GM21360 (cell line): ENCODE measurements at regions not wholly inside any gene's neighbourhood (a gene's known extent, or its start where the extent isn't known, plus 50 kb on each side); places are given as distances from the start of the nearest gene placed in this dataset.

ENCODE experiments used
- ATAC-seq: cut with Tn5 transposase; IDR thresholded peaks from one replicate; pipeline ENCODE4 v1.9.1; 2021; ENCODE audit warnings: mild to moderate bottlenecking, moderate library complexity; ENCODE audit not compliant: unreplicated experiment

GRCh38 chr4:102439812-102440211 is 61.3 kb upstream of the NFKB1 start:
- no peak for ATAC-seq

- no peak for ATAC-seq
Measured at GRCh38 chr4:102440498-102440897, 60.7 kb upstream of the NFKB1 start.

- ATAC-seq, result no peak
Measured at GRCh38 chr4:102441978-102442911, 58.9 kb upstream of the NFKB1 start.

GRCh38 chr4:102444752-102445151 is 56.4 kb upstream of the NFKB1 start:
- no peak for ATAC-seq

- ATAC-seq, result no peak
Measured at GRCh38 chr4:102445213-102445612, 55.9 kb upstream of the NFKB1 start.

- ATAC-seq, result no peak
Measured at GRCh38 chr4:102447413-102447812, 53.7 kb upstream of the NFKB1 start.

GRCh38 chr4:102449751-102450352 is 51.3 kb upstream of the NFKB1 start:
- peak; percentile 66 for ATAC-seq

- ATAC-seq, result no peak
Measured at GRCh38 chr4:102451266-102451665, 49.9 kb upstream of the NFKB1 start.
